Suprapubic skin (tissue), 4 donors: ENCODE measurements at regions not wholly inside any gene's neighbourhood (a gene's known extent, or its start where the extent isn't known, plus 50 kb on each side); places are given as distances from the start of the nearest gene placed in this dataset.
"Not testable (repeated sequence)": the region's sequence is repeated elsewhere in the genome, so short reads cannot be mapped to it uniquely, and the experiment has no call there.

Experiments
- DNase-seq, 2 donors: peaks; one replicate each; pipeline ENCODE4 v3.0.0-alpha.2; 2019; ENCODE audit warnings: low spot score in 2 of 2
- H3K27ac ChIP-seq: fragments of 200-600 bp; sonication (generic); one replicate; pipeline ENCODE4 v1.5.1; 2019
- H3K27me3 ChIP-seq: fragments of 200-600 bp; sonication (generic); one replicate; pipeline ENCODE4 v1.5.1; 2019
- H3K36me3 ChIP-seq: fragments of 200-600 bp; sonication (generic); one replicate; pipeline ENCODE4 v1.5.1; 2019
- H3K4me1 ChIP-seq: fragments of 200-600 bp; sonication (generic); one replicate; pipeline ENCODE4 v1.5.1; 2019
- H3K4me3 ChIP-seq: fragments of 200-600 bp; sonication (generic); one replicate; pipeline ENCODE4 v1.5.1; 2019; ENCODE audit warnings: mild to moderate bottlenecking
- H3K9me3 ChIP-seq: fragments of 200-600 bp; sonication (generic); one replicate; pipeline ENCODE4 v1.5.1; 2019
- EP300 ChIP-seq: sonication (generic); formaldehyde crosslinking; IDR thresholded peaks from one replicate; pipeline ENCODE4 v1.6.1; 2017; ENCODE audit warnings: antibody characterized with exemption
- POLR2A ChIP-seq, 2 donors: fragments of 450-650 bp; IDR thresholded peaks; one replicate each; pipeline ENCODE4 v1.6.1; 2017; ENCODE audit warnings: antibody characterized with exemption in 2 of 2, mild to moderate bottlenecking in 2 of 2, moderate library complexity in 2 of 2
- POLR2AphosphoS5 ChIP-seq, 3 donors: sonication (generic); formaldehyde crosslinking; IDR thresholded peaks; one replicate each; pipeline ENCODE4 v1.6.1; 2017; ENCODE audit warnings: antibody characterized with exemption in 3 of 3
- WGBS: methylation state at CpG from one replicate; pipeline ENCODE4 v1.1.5; 2018; 5-methylcytosine and 5-hydroxymethylcytosine counted together
- TF ChIP-seq, protein P1 (sequence below), 2 donors: fragments of 200-600 bp in 1 of 2; fragments of 450-650 bp in 1 of 2; sonication (generic) in 1 of 2; IDR thresholded peaks; one replicate each; pipeline ENCODE4 v1.5.1; 2016 to 2019; ENCODE audit warnings: antibody characterized with exemption in 2 of 2, mild to moderate bottlenecking in 1 of 2, moderate library complexity in 1 of 2

GRCh38 chrX:26916991-26917390, 546.1 kb downstream of the PPP4R3C start:
- Histone ChIP-seq H3K27ac (no peak overlapping the region), H3K4me3 (no peak overlapping the region), H3K27me3 (no peaks in the 10 kb centered on the region), H3K36me3 (no peaks in the 10 kb centered on the region), H3K9me3 (no peaks in the 10 kb centered on the region), H3K4me1 (no peaks in the 10 kb centered on the region)
- no peak for DNase-seq
- TF ChIP-seq POLR2A (IDR thresholded peaks at IDR 0.05) (no peak), EP300 (no peak), POLR2AphosphoS5 (IDR thresholded peaks at IDR 0.05) (no peak)
- TF ChIP-seq, protein P1, sequence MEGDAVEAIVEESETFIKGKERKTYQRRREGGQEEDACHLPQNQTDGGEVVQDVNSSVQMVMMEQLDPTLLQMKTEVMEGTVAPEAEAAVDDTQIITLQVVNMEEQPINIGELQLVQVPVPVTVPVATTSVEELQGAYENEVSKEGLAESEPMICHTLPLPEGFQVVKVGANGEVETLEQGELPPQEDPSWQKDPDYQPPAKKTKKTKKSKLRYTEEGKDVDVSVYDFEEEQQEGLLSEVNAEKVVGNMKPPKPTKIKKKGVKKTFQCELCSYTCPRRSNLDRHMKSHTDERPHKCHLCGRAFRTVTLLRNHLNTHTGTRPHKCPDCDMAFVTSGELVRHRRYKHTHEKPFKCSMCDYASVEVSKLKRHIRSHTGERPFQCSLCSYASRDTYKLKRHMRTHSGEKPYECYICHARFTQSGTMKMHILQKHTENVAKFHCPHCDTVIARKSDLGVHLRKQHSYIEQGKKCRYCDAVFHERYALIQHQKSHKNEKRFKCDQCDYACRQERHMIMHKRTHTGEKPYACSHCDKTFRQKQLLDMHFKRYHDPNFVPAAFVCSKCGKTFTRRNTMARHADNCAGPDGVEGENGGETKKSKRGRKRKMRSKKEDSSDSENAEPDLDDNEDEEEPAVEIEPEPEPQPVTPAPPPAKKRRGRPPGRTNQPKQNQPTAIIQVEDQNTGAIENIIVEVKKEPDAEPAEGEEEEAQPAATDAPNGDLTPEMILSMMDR (IDR thresholded peaks at IDR 0.05) = no peak
- WGBS = 84% methylated on average over 5 of the region's 5 CpGs

DNA sequence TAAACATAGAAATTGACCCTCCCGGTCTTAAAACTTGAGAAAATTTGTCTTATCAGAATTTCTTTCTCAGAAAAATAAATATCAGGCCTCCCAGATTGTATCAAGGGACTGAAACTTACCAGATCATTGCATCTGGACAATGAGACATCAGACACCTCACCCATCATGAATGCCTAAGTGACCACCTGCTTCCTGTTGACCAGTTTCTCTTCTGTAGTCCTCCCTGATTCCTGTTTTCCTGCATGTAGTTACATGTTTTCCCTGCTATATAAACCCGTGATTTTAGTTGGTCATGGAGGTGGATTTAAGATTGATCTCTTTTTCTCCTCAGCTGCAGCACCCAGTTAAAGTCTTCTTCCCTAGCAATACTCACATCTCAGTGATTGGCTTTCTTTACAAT, 548.1 kb downstream of the PPP4R3C start:
- Histone ChIP-seq H3K4me3 (no peak overlapping the region), H3K27me3 (no peaks in the 10 kb centered on the region), H3K27ac (no peak overlapping the region), H3K4me1 (no peaks in the 10 kb centered on the region), H3K36me3 (no peaks in the 10 kb centered on the region), H3K9me3 (no peaks in the 10 kb centered on the region)
- DNase-seq = no peak
- WGBS = 61% methylated on average over 2 of the region's 2 CpGs
- TF ChIP-seq EP300 = no peak
- TF ChIP-seq, protein P1 (IDR thresholded peaks at IDR 0.05) = no peak
- TF ChIP-seq POLR2AphosphoS5 (IDR thresholded peaks at IDR 0.05) = no peak
- TF ChIP-seq POLR2A (IDR thresholded peaks at IDR 0.05) = no peak

DNA sequence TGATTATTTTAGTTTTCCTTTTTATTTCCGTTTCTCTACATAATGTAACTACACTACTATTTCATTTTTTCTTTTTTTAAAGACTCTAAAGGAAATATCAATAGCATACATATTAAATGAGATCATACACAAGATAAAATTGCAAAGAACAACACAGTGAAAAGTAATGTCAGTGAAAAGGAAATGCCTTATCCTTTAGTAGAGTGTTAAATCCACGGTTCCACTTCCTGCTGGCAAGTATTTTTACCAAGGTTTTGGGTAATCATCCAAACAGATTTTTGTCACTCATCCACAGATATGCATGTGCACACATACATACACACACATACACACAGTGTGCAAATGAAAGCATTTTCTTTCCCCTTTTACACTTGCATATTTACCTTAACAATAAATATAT, 548.9 kb downstream of the PPP4R3C start:
- Histone ChIP-seq H3K27me3 (no peaks in the 10 kb centered on the region), H3K9me3 (no peaks in the 10 kb centered on the region), H3K4me3 (no peak overlapping the region), H3K4me1 (no peaks in the 10 kb centered on the region), H3K36me3 (no peaks in the 10 kb centered on the region), H3K27ac (no peak overlapping the region)
- WGBS = 24% methylated on average over 2 of the region's 2 CpGs
- no peak for DNase-seq
- TF ChIP-seq EP300 = no peak
- no peak for TF ChIP-seq POLR2A (IDR thresholded peaks at IDR 0.05)
- no peak for TF ChIP-seq POLR2AphosphoS5 (IDR thresholded peaks at IDR 0.05)
- TF ChIP-seq, protein P1 (IDR thresholded peaks at IDR 0.05) = no peak

GRCh38 chrX:26911785-26912184, 551.4 kb downstream of the PPP4R3C start:
- H3K36me3 ChIP-seq, H3K27me3 ChIP-seq, H3K4me1 ChIP-seq, H3K9me3 ChIP-seq, H3K27ac ChIP-seq, DNase-seq, H3K4me3 ChIP-seq: not testable (repeated sequence)
- 60% methylated on average over 3 of the region's 3 CpGs for whole genome bisulfite sequencing

DNA sequence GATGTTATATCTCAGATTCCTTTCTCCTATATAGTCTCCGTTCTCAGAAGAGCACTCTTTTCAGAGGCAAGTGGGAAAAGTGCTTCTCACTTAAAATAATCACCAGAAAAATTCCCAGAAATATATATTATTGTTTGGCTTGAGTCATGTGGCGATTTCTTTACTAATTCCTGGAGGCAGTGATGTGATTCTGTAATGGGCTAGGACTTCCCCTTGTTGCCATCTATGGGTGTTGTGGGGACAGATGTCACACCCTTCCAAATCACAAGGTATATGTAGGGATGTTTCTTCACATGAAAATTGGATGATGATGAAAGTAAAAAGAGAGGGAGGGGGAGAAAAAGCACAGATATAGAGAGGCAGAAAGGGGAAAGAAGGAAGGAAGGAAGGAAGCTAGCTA, 553.4 kb downstream of the PPP4R3C start:
- Histone ChIP-seq H3K27ac (no peak overlapping the region), H3K4me3 (no peak overlapping the region), H3K36me3 (no peaks in the 10 kb centered on the region), H3K4me1 (no peaks in the 10 kb centered on the region), H3K9me3 (no peaks in the 10 kb centered on the region), H3K27me3 (no peaks in the 10 kb centered on the region)
- TF ChIP-seq POLR2AphosphoS5 (IDR thresholded peaks at IDR 0.05) (no peak), POLR2A (IDR thresholded peaks at IDR 0.05) (no peak), EP300 (no peak)
- TF ChIP-seq, protein P1 (IDR thresholded peaks at IDR 0.05) = no peak
- no peak for DNase-seq
- WGBS = 50% methylated on average over 2 of the region's 2 CpGs

DNA sequence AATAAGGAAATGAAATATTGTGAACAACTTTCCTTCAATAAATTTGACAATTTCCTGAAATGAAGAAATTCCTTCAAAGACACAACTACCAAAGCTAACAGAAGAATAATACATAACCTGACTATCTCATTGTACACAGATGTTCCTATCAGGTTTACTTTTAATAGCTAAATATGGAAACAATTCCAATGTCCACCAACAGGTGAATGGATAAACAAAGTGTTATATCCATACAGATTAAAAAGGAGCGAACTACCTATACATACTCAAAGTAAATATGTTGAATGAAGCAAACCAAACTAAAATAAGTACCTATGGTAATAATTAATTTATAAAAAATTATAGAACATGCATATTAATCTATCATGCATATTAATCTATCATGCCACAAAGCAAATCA, 554.9 kb downstream of the PPP4R3C start:
- no peaks in the 10 kb centered on the region for H3K27me3 ChIP-seq
- no peaks in the 10 kb centered on the region for H3K36me3 ChIP-seq
- WGBS = 58% methylated on average over 1 of the region's 1 CpG

More for the DNA sequence above, 554.9 kb downstream of the PPP4R3C start:
- H3K4me1 ChIP-seq = no peaks in the 10 kb centered on the region
- H3K4me3 ChIP-seq = no peak overlapping the region
- no peaks in the 10 kb centered on the region for H3K9me3 ChIP-seq
- no peak overlapping the region for H3K27ac ChIP-seq
- no peak for DNase-seq
- no peak for TF ChIP-seq POLR2AphosphoS5 (IDR thresholded peaks at IDR 0.05)
- TF ChIP-seq EP300 = no peak
- TF ChIP-seq POLR2A (IDR thresholded peaks at IDR 0.05) = no peak
- TF ChIP-seq, protein P1 (IDR thresholded peaks at IDR 0.05) = no peak
